Activated CD4-positive, alpha-beta T cell treated with anti-CD3 and anti-CD28 coated beads, Interleukin-2, amount 50 U/mL, for 4 hours (primary cell): ENCODE measurements at regions not wholly inside any gene's neighbourhood (a gene's known extent, or its start where the extent isn't known, plus 50 kb on each side); places are given as distances from the start of the nearest gene placed in this dataset.
"Not testable (repeated sequence)": the region's sequence is repeated elsewhere in the genome, so short reads cannot be mapped to it uniquely, and the experiment has no call there.

Experiments used
- DNase-seq, 2 experiments: peaks; one replicate each; pipeline ENCODE4 v3.0.0-alpha.2; 2020

DNA sequence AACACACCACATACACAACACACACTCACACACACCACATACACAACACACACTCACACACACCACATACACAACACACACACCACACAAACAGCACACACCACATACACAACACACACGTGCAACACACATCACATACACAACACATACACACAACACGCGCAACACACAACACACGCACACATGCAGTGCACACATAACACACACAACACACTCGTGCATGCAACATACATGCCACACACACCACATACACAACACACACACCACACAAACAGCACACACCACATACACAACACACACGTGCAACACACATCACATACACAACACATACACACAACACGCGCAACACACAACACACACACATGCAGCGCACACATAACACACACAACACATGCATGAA, 192.8 kb downstream of the C16orf95 start:
- not testable (repeated sequence) for DNase-seq

DNA sequence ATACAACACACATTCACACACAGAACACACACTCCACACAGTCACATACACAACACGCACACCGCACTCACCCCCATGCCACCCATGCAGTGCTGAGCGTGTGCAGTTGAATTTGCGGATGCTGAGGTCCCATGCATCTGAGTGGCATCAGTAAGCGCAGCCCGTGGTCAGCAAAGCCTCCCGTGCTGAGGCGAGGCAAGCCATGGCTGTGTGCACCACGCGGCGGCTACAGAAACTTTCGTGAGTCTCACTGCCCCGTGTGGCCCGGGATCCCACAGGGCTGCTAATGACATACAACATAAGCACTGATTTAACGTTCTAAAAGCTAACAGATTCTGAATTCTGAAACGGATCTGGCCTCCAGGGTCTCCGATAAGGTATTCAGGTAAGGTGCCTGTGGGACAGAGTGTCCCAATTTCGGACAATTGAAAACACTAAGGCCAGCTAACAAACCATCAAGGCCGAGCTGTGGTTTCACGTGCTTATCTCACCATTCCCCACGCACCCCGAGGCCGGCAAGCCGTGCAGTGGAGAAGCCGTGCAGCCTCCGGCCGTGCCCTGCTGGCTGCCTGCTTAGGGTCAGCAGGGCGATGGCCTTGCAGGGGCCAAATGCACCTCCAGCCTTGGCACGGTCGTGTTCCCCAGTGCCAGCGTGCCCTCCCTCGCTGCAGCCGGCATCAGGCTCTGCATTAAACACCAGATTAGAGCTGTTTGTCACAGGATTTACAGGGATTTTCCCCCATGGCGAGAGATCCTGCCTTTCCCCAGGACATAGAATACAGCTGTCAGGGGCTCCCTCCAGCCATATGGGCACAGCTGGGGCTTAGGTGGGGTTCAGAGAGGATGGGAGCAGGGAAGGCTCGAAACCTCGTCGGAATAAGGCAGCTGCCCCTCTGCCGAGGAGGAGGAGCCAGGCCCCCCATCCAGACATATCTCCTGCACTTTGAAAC, 191.7 kb downstream of the C16orf95 start:
- no peak for DNase-seq

DNA sequence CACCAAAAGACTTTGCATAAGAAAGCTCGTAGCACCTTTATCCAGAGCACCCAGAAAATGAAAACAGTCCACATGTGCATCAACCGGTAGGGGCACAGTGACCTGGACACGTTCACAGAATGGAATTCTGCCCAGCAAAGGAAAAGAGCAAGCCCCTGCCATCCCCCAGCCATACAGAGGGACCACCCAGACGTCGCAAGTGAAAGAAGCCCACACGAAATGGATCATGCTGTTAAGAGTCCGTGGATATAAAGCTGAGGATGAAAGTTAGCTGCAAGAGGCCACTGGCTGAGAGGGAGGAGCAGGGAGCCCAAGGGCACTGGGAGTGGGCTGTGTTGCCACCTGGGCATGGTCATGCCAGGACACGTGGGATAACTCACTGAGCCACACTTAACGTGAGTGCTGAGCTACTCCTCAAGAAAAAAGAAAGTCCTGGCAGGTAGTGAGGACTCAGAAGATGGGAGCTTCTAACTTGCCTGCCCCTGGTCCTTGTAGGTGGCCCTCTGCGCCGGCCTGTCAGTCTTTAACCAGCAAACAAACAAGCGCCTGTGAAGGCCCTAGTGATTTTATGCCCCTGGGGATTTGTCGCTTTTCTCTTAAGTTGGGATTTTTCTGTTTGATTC, 190.7 kb downstream of the C16orf95 start:
- no peak for DNase-seq

DNA sequence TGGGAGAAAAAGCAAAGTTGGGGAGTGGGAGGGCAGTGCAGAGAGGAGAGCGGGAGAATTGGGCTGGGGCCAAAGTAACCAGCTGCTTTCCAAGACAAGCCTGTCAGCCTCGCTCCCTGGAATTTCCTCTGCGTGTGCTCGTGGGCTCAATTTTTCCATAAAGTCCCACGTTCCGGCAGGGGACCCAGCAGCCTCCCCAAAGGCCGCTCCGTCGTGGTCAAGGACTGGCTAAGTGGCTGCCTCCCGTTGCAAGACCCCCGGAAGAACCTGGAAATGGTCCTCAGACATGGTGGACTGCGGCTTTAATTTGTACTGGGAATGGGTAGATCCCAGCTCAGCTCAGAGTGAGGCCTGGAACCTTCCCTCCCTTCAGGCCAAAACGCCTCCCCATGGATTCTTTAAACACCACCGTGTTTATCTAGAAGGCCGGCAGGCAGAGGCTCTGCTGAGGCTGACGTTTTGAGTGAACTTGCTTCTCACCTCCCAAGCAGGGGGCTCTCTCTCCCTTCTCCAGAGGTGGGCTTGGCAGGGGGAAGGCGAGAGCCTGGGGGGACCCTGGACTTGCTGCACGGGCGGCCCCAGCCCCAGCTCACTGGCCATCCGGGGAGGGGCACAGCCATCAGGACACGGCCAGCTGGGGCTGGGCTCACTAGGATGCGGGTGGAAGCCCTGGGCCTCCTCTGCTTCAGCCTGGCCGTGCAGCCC, 190.0 kb downstream of the C16orf95 start:
- DNase-seq: no peak

DNA sequence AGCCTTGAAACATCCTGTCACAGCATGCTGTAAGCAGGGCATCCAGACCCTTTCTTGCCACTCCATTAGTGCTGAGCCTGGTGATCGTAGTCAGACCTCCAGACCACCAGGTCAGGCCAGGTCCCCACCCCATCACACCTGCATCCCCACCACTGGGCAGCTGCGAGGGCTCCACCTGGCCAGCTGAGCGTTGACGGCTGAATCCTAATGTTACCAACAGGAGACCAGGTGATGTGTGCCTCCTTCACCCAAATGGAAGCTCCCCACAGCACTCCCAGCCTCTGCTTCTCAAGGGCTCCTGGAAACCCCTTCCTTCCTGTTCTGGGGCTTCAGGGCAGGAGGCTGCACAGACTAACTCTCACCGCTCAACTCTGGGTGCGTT, 189.4 kb downstream of the C16orf95 start:
- DNase-seq: no peak

DNA sequence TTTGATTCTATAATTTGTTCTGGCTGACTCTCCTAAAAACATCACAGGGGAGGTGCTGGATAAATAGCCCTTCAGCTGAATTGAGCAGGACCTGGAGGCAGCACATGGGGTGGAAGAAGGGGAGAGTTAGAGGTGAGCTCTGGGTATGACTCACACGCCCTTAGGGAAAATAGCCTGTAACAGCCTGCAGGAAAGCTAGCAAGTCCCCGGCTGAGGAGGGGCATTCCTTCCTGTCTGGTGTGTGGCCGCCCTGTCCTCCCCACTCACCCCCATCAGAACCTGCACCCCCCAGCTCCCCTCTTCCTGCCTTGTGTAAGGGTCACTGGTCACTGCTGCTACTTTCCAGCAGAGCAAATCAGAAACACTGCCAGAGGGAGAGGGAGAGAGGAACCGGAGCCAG, 187.4 kb downstream of the C16orf95 start:
- DNase-seq: no peak

DNA sequence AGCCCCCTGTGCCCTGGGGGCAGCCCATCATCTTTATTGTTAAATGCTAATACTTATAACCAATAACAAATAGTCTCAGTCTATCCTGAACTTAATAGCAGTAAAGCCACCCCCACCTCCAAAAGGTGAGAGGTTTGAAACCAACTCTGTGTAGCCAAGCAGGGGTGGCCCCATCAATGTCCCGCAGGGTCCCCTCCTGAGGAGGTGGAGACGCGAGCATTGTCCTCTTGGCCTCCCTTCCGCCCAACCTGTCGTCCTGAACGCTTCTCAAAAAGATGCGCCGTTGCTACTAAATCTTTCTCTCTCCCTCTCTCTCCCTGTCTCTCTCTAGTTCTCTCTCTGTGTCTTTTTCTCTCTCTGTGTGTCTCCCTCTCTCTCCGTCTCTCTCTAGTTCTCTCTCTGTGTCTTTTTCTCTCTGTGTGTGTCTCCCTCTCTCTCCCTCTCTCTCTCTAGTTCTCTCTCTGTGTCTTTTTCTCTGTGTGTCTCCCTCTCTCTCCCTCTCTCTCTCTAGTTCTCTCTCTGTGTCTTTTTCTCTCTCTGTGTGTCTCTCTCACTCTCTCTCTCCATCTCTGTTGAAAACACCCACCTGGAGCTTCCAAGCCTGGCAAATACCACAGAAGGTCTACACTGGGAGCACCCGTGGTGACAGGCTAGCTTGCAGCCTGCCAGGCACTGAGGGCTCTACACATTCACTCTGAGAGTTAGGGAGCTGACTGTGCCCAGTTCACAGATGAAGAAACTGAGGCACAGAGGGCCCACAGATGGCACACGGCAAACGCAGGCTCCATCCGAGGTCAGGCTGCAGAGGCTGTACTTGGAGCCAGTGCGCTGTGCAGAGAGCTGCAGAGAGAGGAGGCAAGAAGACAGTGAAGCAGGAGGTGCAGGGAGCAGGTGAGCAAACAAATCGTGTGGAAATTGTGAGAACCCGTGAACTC, 185.9 kb downstream of the C16orf95 start:
- DNase-seq: no peak

DNA sequence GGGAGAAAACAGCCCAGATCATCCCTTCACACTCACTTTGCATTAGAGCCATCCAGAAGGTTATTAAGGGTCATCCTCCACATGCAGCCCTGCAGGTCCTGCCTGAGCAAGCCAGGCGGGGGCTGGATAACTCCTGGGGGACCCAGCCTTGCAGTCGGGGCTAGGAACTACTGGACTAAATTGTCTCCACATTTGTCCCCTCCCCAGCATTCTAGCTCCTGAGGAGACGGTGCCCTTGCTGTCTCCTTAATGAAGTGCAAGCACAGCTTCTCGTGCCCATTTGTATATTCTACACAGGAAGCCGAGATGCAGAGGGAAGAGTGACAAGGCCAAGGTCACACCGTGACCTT, 185.2 kb downstream of the C16orf95 start:
- no peak for DNase-seq

DNA sequence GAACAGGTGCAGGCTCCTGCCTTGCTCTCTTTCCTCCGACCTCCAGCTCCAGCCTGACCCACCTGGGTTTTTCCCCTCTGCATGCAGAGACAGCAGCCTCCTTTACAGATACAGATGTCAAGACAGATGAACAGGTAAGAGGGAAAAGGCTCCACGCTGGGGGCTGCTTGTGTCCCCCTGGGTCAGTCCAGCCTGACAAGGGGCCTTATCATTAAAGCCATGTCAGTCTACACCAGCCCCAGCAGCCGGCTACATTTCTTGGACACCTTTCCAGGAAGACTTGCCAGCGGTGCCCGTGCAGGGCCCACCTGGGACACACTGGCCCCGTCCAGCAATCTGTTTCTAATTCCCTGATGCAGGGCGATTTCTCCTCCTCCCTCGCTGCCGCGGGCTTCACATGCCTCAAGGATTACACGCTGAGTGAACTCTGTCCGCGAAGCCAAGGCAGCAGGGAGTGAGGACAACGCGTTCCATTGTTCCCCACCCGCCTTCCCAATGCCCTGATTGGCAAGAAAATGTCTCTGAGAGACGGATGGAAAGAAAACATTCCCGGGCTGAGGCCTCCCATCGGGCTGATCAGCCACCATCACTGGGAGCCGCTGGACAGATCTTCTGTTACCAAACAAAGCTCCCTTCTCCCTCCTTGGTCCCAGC, 184.7 kb downstream of the C16orf95 start:
- no peak for DNase-seq

DNA sequence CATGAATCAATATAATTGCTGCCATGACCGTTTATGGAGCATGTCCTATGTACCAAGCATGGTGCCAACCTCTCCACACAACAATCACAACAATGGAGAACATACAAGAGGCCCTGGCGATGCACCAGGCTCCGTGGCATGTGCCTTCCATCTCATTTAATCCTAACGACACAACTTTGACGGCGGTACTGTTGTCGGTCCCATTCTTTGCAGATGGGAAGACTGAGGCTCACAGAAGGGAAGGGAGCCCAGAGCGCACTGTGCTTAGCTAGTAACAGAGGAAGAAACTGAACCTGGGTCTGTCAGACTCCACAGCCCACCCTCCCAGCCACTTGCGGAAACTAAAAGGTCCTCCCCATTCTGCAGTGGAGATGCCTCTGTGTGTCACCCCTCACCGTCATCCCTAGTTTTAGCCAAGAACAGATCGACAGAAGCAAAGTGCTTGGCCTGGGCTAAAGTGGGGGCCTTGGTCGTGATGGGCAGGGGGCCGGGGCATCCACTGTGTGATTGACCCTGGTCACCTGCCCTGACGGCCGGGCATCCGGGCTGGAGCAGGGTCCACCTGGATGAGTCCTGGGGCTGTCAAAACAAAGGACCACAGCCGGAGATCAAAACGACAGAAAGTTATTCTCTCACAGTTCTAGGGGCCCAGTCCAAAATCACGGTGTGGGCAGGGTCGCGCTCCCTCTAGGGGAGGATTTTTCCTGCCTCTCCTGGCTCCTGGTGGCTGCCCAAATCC, 183.9 kb downstream of the C16orf95 start:
- DNase-seq: no peak

DNA sequence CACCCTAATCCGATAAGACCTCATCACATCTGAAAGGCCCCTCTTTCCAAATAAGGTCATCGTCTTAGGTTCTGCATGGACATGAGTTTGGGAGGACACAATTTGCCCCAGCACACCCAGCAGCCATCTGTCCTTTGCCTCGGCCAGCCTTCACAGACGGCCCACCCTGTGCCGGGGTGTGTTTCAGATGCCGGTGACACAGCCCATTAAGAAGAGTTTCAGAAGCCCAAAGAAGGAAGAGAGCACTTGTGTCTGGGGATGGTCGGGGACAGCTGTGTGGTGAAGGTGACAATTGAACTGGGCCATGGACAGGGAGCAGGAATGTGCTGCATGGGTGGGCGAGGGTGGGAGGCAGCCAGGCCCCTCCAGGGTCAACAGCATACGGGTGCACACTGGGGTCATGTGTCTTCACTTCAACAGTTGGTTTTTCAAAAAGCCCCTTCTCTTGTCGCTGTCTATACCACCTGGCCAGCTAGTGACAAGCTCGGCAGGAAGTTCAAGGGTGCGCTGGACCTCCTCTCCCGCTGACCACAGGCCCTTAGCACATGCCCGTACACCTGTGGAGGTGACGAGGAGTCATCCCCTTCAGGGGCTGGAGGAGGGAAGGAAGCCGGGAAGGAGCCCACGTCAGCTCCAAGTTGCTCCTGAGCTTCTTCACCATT, 183.1 kb downstream of the C16orf95 start:
- no peak for DNase-seq

DNA sequence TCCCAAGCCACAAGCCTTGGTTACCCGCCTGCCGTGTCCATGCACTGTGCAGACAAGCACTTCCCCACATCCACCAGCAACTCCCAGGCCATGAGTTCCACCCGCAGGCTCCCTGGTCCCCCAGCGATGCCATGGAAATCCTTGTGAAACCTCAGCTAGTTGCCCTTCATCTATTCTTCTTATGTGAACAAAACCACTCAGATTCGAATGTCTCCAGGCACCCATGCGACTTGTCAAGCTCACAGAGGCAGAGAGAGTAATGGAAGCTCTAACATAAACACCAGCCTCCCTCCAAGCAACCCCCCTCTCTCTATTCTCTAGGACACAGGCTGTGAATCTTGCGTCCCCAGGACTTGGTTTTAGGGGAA, 182.6 kb downstream of the C16orf95 start:
- no peak for DNase-seq

DNA sequence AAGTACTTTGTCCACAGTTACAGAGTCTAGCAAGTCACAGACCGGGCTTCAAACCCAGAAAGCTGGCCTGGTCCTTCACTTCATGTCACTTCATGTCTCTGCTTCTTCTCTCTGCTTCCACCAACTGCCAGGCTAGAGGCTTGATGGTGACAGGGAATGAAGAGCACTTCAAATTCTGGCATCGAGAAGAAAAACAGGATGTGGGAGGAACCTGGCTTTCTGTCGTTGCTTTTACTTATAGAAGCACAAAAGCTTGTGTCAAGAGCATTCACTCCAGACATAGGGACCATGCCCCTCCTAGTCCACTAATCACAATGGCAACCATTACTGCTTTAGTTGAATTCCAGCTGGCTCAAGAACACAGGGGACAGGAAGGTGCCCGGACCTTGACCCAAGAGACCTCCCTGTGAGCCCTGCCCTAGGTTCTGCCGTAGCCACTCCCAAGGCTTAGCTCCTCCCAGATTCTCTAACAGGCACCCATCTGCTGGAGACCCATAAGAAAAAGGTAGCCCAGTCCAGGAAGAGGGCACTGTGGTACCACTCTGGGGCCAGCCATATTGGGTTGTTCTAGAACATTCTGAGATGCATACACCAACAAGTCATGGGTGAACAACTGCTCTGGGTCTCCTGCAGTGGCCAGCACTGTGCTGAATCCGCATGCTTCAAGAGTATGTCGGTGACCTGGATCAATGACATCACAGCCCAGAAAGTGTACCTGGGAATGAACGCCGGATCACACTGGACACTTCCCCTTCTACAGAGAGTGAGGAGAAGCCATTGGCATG, 181.8 kb downstream of the C16orf95 start:
- no peak for DNase-seq

DNA sequence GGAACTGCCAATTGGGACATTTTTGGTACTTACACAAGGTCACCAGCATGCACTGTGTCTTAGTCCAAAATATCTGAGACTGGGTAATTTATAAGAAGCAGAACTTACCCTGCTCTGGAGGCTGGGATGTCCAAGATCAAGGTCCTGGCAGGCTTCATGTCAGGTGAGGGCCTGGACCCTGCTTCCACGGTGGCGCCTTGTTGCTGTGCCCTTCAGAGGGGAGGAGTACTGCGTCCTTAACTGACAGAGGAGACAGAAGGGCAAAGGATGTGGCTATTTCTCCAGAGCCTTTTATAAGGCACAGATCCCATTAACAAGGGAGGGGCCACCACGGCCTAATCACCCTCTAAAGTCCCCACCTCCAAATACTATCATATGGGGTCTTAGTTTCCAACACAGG, 178.9 kb downstream of the C16orf95 start:
- no peak for DNase-seq

DNA sequence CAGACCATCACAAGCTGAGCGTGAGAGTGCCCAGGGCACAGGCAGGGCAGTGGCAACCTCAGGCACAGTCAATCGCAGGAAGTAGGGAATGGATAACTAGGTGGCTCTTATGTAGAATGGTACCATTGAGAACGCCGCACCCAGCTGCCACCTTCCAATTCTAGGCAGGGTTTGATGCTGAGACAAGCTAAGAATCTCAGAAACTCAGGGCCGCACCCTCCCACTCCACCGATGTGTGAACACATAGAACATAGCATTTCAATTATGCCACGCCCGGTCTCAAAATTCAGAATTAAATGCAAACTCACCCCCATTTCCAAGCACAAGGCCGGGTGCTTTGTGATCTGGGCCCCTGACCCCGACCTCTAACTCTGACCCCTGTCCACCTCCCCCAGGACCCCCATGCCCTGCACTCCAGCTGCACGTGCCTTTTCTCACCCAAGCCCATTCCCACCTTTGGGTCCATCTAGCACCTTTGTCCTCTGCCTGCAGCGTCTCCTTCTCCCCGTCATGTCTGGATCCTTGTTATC, 178.4 kb downstream of the C16orf95 start:
- DNase-seq: no peak

DNA sequence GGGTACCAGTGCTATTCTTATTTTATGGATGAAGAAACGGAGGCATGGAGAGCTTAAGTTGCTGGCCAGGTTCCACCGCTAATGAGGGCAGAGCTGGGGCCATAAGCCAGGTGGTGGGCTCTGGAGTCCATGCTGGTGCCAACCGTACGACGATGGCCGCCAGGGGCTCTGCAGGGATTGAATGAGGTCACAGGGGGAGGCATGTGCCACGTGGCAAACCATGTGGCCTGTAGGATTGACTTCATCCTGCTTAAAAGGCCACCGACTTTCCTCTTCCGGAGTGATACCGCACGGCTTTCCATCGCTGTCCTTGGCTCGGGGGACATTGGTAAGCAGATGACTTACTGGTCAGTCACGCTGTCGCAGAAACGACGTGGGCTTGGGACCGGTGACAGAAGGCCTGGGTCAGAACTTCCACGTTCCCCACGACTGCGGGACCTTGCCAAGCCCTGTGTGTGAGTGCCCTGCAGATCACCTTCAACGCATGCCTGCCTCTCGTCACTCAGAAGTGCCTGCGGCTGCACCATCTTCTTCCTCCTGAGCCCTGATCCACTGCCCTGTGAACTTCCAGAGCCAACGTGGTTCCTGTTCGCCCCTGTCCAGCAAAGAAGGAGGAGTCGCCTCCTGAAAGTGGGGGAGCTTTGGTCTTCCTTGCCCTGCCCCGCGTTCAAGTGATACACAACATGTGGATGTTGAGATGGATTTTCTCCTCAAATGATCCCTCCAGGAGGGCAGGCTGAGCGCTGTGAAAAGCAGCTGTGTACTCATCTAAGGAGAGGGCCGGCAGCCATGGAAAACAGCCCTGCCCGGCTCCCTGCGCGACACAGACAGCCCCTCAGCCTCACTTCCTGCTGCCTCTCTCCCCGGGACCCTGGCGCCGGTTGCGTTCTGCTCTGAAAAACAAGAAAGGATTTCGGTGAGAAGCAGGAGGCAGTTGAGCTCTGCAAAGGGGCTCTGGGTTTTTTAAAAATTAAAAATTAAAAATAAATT, 176.7 kb downstream of the C16orf95 start:
- no peak for DNase-seq

DNA sequence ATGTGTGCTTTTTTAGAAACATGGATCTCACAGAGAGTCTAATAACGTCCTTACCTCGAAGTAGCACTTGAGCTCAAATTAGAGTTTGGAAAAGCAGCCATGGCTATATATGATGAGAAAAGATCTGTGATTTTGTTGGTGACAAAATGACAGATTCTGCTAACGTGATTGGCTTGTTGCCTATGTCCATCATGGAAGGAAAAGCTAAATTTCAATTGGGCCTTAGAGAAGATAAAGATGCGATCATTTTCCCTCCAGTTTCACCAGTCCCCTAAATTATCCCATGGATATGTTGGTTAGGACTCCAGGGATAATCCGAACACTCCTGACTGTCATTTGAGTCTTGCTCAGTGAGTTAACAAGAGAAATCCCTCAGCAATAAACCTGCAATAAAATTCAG, 175.8 kb downstream of the C16orf95 start:
- no peak for DNase-seq

DNA sequence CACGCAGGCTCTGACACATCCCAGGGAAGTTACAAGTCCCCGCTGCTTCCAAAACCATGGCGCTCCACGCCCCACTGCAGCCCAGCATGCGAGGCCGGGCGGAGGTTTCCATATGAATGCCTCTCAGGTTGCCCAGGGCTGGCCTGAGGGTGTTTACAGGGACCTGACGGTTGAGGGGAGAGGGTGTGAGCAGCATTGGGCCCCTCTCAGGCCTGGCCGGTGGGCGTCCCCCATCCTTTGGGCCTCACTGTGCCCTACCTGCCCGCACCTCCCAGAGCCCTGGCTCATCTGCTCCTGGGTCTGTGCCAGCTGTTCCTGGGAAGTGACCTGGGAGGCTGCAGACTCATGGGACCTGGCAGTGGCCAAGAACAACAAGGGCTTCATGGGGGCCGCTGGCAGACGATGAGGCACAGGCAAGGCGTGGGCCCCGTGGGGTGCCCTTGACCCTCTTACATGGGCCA, 173.5 kb downstream of the C16orf95 start:
- no peak for DNase-seq
